GM23338 (cell line): ENCODE measurements at regions not wholly inside any gene's neighbourhood (a gene's known extent, or its start where the extent isn't known, plus 50 kb on each side); places are given as distances from the start of the nearest gene placed in this dataset.

Experiments used
- CREB1 ChIP-seq: fragments of 250-450 bp; sonication (Bioruptor Pico); IDR thresholded peaks from 2 replicates; pipeline ENCODE4 v1.5.0; 2020; ENCODE audit warnings: low read depth, mild to moderate bottlenecking, moderate library complexity
- CTCF ChIP-seq, 2 experiments: fragments of 200-600 bp in 1 of 2; sonication (generic) in 1 of 2; conservative IDR thresholded peaks; 2 replicates each; pipeline versions ENCODE4 v1.5.1 to v1.6.1; 2016 to 2017; ENCODE audit warnings: antibody characterized with exemption in 2 of 2, low read depth in 2 of 2, mild to moderate bottlenecking in 2 of 2, moderate library complexity in 1 of 2
- ETS1 ChIP-seq: IDR thresholded peaks from 2 replicates; pipeline ENCODE4 v1.6.1; 2016; ENCODE audit warnings: antibody characterized with exemption
- EZH2 ChIP-seq: fragments of 200-600 bp; sonication (generic); IDR thresholded peaks from one replicate; pipeline ENCODE4 v1.8.0; 2017; ENCODE audit warnings: antibody characterized with exemption, mild to moderate bottlenecking, low read depth; ENCODE audit not compliant: unreplicated experiment
- EZH2phosphoT487 ChIP-seq: fragments of 200-600 bp; sonication (generic); IDR thresholded peaks from one replicate; pipeline ENCODE4 v1.8.1; 2018; ENCODE audit warnings: antibody characterized with exemption; ENCODE audit not compliant: unreplicated experiment
- JUNB ChIP-seq: IDR thresholded peaks from one replicate; pipeline ENCODE4 v1.6.1; 2016; ENCODE audit warnings: antibody characterized with exemption; ENCODE audit not compliant: unreplicated experiment
- NANOG ChIP-seq: IDR thresholded peaks from 2 replicates; pipeline ENCODE4 v1.6.1; 2016; ENCODE audit warnings: antibody characterized with exemption, borderline replicate concordance
- POLR2AphosphoS5 ChIP-seq: IDR thresholded peaks from 2 replicates; pipeline ENCODE4 v1.6.1; 2016; ENCODE audit warnings: antibody characterized with exemption, low read depth
- REST ChIP-seq: IDR thresholded peaks from one replicate; pipeline ENCODE4 v1.6.1; 2018; ENCODE audit warnings: antibody characterized with exemption; ENCODE audit not compliant: unreplicated experiment
- STAT1 ChIP-seq: IDR thresholded peaks from one replicate; pipeline ENCODE4 v1.6.1; 2016; ENCODE audit warnings: antibody characterized with exemption; ENCODE audit not compliant: unreplicated experiment
- ZNF114 ChIP-seq: fragments of 250-450 bp; sonication (Bioruptor Pico); IDR thresholded peaks from 2 replicates; pipeline ENCODE4 v1.5.0; 2020; ENCODE audit warnings: mild to moderate bottlenecking, moderate library complexity
- ZNF331 ChIP-seq: fragments of 250-450 bp; sonication (Bioruptor Pico); IDR thresholded peaks from 2 replicates; pipeline ENCODE4 v1.5.0; 2020; ENCODE audit warnings: low read depth, mild to moderate bottlenecking, moderate library complexity

- TF ChIP-seq CTCF (conservative IDR thresholded peaks at IDR 0.05; ENCODE audit: low read depth in 2 of 2) (no peak), EZH2phosphoT487 (no peak), REST (no peak), EZH2 (no peak), POLR2AphosphoS5 (no peak), JUNB (no peak), CREB1 (no peak), STAT1 (no peak), ZNF114 (CRISPR knock-in tag) (no peak), ETS1 (no peak), NANOG (no peak), ZNF331 (CRISPR knock-in tag) (no peak)
Observed at GRCh38 chr14:26121181-26121580, 476.7 kb downstream of the NOVA1 start.
